HG02623 (cell line): ENCODE measurements at regions not wholly inside any gene's neighbourhood (a gene's known extent, or its start where the extent isn't known, plus 50 kb on each side); places are given as distances from the start of the nearest gene placed in this dataset.

ENCODE experiments used
- ATAC-seq: cut with Tn5 transposase; IDR thresholded peaks from one replicate; pipeline ENCODE4 v1.9.1; 2021; ENCODE audit warnings: moderate library complexity; ENCODE audit not compliant: unreplicated experiment

DNA sequence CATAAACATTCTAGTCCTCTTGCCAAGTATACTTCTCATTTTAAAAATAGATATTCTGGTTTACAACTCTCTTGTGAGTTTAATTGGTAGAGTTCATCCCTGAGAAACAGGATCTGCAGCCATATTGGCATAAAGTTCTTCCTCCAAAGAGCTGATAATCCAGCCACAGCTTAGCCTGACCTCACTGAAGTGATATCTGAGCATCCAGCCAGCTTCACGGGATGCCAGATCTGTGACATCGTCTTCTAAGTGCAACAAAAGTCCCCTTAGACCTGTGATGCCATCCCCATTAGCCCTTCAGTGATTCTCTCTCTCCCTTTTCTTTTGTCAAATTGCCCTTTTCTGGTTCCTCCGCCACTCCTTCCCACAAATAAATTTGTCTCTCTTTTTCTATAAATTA, 180.6 kb upstream of the STXBP5 start:
- no peak for ATAC-seq

DNA sequence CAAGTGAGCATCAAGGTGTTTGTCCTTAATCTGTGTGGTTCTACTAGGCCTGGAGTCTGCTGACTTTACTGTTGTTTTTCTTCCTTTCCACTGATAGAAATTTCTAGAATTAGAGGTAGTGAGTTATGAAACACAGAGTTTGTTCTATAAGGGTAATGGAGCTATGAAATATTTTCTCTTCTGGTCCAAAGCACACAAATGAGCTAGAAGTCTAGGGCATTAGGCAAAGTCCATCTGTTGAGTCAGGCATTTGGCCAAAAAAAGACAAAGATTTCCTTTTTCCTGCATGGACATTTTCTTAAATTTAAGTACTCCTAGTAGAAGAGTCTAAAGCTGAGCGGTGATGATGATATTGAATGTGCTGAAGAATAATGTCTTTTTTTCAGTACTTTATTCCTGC, 174.3 kb upstream of the STXBP5 start:
- no peak for ATAC-seq

DNA sequence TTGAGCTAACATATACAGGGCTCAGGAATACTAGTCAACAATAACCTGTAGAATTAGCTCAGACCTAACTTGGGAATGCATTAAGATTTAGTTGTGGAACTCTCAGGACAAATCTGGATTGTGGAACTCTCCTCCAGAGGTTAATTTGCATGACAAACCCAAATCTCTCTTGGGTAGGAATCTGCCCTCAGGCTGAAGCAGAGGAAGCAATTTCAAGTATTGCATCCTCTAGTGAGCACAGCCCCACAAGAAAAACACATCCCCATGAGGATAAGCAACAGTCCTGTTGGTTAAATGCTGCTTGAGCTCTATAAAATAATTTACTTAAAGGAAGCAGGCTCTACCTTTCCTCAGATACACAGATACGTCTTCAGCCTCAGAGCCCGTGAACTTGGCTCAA, 170.9 kb upstream of the STXBP5 start:
- ATAC-seq = no peak

DNA sequence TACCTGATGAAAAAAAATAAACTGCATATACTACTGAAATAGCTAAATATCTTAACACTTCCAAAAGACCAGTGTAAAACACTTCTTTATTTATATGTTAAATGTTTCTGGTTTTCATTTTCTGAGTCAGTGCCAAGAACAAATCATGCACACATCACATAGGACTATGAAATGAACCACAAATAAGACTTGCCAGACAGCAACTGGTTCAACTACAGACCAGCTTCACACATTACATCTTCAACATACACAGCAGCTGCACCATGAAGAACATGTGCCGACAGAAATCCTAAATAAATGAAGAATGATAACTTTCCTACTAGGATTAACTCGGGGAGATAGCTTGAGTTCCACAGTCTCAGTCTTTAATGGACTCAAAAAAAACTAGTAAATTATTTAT, 168.3 kb upstream of the STXBP5 start:
- no peak for ATAC-seq

DNA sequence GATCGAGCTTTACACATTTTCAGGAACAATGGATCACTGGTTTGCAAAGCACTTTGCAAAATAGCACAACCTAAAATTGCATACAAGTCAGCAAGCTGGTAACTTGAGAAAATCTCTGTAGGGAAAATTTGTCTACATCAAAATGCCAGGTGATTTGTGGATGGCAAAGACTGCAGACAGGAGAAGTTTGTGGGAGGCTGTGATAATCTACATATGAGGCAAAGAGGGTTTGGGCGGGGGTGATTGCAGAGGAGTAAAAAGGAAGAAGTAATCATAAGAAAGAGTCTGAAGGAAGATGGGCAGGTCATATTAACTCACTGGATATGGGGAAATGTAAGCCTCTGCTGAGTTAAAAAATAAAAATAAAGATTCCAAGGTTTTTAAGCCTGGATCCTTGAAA, 166.3 kb upstream of the STXBP5 start:
- ATAC-seq = no peak

DNA sequence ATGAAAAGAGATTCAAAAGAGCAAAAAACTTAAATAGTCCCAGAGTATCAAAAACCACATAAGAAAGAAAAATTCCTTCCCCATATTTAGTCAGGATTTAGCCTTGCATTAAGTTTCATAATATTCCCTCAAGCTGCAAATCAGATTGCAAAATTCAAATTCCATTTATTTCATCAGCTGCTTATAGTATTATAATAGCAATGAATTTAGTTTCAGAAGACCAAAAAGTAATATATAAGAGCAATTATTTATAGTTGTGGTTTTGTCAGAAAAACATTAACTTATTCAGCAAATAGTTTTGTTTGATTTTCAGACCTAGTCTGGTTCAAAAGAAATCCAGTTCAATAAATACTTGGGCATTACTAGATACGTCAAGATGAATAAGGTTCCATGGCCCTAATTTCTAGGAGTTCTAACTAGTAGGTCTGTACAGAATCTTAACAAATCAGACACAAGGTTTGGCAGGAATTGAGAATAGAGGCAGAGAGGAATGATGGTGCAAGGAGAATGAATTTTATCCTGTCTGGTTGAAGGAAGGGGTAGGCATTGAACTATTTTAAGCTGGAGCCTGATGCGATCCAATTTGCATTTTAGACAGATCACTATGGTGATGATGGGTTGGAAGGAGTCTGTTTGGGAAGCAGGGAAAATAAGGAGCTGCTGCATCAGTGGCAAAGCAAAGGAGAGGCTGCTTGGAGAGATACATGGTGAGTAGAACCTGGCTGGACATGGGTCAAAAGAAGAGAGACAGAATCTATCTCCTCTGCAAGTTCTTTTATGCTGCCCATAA, 163.9 kb upstream of the STXBP5 start:
- ATAC-seq = no peak

DNA sequence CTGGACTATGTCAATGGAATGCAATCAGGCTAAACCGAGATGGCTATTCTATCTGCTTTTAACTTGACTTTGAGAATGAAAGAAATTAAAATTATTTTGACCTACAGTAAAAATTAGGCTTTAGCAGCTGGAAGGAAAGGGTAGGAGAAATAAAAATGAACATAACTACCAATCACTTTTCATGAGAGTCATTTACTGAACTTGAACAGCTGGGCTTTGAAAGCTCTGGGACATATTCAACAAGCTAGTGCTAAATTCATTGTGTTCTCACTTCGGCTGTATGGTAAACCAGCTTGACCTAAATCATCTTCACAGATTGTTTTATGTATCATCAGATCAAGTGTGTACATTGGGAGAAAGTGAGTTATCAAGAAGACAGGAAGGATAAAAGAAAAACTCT, 161.5 kb upstream of the STXBP5 start:
- no peak for ATAC-seq

DNA sequence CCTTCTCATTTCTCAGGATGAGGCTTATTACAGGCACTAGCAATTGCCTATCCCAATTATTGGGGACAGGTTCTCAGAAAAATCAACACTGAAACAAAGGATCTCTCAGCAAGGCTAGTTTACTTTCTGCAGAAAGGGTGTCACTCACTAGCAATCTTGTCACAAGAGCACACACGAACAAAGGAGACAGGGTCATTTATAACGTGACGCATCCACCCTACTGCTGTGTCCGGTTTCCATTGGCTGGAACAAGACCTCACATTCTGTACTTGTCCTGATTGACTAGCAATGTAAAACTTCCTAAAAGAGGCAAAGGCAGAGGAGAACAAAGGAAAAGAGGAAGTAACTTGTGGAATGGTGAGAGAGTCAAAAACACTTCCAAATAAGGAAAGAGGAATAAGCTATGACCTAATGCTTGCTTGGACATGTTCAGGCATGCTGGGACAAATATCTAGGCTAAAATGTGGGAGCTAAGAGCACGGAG, 160.2 kb upstream of the STXBP5 start:
- ATAC-seq = no peak

DNA sequence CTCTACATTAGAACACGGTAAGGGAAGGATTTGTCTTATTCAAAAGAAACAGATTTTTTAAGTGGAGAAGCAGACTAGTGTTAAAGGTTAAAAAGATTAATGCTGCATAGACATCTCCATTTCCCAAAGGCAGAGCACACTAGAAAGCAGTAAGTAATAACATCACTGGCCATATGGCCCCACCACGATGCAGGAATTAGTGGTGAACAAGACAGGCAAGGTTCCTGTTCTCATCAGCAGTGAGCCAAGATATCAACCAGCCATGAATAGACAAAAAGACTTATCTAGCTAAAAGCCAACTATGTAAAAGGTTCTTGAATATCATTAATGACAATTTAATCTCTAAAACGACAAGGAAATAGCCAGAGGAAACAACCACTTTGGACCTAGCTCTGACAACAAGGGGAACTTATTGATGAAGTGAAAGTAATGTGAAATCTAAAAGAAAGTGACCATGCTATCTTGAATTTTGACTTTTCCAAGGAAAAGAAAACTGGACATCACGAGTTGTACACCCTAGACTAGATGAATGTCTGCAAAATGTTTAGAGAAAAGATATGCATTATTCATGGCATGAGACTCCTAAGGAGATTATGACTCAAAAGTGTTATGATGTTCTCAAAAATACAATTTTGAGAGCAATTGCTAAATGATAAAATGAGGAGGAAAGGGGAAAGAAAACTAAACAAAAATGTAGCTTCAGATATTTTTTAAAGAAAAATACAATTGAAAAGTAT, 157.9 kb upstream of the STXBP5 start:
- no peak for ATAC-seq

DNA sequence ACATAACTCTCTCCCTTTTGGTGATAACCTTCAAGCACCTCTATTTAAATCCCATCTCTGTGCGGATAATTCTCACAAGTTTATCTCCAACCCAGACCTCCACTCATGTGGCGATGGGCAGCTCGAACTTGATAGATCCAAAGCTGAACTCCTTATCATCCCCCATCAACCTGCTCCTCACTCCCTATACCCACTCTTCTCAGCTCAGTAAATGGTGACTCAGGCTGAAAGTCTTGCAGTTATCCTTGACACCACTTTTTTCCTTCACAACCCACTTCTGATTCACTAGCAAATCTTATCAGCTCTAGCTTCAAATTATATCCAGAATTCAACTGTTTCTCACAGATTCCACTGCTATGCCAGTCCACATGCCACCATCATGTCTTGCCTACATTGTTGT, 155.3 kb upstream of the STXBP5 start:
- no peak for ATAC-seq

DNA sequence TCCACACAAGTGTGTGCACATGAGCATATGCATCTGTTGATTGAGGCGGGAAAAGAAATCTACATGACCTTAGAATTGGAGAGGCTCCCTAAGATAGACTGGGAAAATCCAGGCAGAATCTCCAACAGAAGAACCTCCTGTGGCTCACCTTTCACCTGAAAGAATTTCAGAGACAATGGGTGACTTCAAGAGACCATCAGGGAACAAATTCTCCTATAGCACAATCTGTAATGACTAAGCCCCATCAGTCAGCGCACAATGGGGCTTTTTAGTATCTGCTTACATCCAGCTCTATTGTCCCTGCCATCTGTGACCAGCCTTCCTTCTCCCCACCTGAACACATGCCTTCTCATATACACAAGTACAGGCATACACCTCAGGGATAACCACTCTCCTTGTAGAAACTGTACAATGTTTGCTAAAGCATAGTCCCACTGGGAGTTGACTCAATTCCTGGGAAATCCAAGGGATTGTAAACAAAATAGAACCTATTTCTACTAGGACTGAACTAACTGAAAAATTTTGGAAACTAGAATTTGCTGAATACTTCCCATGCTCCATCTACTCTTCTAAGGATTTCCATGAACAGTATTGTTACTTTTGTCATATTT, 150.8 kb upstream of the STXBP5 start:
- ATAC-seq = no peak

DNA sequence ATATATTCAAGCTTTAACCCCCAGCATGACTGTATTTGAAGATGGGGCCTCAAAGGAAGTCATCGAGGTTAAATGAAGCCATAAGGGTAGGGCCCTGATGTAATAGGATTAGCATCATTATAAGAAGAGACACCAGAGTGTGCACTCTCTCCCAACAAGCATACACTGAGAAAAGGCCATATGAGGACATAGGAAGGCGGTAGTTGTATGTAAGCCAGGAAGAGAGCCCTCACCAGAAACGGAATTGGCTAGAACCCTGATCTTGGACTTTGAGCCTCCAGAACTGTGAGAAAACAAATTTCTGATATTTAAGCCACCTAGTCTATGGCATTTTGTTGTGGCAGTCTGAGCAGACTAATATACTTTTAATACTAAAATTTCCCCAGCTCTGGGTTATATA, 150.1 kb upstream of the STXBP5 start:
- ATAC-seq = no peak

DNA sequence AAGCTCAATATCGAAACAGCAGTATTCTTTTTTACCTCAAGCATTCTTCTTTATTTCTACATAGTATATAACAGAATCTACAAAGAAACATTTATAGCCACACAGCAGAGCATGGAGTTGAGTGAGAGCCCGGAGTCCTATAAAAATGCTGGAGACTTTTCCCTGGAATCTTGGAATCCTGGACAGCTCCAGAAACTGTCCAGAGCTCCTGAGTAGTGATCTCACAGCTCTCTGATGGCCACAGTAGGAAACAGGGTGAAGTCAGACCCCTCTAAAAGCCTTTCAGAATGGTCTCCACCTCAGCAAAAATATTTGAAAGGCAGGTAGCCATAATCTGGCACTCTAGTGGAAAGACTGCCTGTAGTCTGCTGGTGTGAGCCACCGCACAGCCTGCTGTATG, 149.3 kb upstream of the STXBP5 start:
- ATAC-seq = no peak

DNA sequence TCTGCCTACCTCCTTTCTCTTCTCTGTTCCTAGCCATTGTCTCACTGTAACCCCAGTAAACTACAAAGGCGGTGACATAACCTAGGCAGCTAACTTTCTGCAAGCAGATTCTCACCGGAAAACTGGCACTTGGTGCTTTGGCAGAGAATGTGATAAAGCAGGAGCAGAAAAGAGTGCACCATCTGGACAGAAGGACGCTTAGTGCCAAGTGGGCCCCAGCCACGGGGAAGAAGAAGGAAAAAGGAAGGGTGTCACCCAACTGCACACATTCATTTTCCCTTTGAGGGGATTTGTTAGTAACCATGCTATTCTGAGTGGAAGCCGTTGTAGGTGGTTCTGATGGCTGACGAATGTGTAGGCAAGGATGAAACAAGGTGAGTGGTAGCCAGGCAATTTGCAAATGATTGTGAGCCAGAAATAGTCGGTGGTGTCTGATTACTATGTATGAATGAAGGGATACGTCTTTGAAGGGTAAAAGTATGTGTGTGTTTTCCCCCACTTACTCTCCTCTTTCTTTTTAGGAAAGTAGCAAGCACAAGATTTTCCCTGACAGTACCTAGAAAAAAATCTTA, 148.3 kb upstream of the STXBP5 start:
- no peak for ATAC-seq

DNA sequence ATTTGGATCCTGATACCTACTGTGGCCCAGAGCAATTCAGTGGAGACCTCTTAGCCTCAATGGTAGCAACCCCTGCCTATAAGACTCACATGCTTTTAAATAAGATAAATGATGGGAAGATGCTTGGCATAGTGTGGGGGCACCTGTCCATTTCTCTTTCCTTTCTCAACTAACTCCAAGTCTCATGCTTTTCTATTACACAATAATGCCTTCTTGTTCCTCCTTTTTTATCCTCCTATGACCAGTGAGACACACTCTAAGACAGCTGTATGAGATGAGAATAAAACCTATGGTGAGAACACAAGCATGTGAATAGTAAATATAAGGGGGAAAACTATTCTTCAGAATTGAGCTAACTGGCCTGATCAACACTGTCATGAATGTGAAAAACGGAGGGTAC, 147.0 kb upstream of the STXBP5 start:
- no peak for ATAC-seq

DNA sequence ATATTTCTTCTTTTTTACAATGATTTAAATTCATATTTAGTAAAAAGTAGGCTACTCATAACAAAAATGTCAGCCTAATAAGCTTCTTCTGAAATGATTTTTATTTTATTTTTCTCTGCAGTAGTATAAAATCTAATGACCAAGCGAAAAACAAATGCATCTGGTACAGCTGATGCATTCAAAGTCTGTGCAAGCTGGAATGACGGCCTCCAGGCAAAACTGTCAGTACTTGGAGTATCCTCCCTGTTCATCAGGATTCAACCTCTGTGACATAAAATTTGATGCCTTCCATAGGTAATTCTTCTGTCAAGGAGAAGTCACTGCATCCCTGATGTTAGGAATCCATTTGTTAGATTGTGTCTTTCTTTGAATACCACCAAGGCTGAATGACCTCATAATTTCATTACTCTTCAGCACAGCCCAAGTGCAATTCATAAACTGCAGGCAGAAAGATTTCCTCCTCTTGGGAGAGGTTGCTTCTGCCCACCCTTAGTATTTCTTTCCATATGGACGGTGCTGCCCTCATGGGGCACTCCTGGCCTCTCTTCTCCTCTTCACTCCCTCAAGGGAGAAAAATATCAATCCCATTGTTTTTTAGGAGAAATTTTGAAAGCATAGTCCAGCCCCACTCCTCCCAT, 146.4 kb upstream of the STXBP5 start:
- no peak for ATAC-seq

DNA sequence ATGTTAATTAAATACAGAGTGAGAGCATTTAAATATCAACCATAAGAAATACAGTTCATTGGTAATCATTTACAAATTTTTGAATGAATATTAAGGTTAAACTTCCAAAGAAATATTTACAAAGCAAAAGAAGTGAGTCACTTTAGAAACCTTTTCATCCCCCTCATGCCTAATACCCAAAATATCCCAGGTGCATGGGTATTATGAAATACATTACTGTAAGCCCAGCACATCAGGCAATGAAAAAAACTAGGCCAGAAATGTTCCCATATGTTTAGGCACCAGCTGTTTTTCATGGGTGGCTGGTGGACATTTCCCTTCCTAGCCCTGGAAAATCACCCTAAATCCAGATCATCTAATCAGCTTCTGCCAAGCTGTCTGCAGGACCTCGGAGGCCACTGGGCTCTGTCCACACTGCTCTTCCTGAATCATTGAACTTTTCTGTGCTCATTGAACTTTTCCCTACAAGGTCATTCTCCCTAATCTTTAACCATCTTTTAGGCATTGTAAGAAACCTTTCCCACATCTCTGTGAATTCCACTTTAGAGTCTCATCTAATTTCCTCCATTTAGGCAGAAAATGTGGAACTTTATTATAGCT, 145.3 kb upstream of the STXBP5 start:
- no peak for ATAC-seq

DNA sequence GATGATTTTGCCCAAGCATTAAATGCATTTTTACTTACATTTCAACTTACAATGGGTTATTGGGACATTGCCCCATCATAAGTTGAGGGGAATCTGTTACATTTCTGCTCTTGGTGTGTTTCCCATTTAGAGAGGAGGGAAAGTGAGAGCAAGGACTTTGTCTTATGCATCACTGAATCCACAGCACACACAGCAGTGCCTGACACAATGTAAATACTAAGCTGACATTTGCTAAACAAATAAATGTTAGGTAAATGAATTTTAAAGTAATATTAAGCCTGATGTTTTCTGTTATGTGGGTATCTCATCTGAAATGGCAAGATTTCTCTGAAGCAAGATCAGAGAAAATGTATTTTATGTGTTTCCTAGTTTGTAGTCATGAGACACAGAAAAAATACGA, 143.6 kb upstream of the STXBP5 start:
- no peak for ATAC-seq

DNA sequence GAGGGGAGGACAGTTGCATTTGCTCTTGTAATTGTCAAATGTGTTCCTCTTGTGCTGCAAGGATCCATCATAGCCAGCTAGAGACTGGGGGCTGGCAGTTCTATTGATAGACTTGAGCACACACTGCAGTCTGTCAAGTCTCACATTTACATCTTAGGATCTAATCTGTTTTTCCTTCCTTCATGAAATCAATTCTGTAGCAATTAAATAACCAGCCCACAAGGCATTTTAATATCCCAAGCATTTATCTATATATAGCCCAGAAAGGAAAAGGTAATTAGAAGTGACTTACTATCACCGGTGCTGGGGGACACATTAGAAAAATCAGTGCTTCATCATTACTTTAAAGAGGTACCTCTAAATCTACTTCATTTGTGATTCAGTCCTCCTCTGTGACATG, 143.0 kb upstream of the STXBP5 start:
- no peak for ATAC-seq

DNA sequence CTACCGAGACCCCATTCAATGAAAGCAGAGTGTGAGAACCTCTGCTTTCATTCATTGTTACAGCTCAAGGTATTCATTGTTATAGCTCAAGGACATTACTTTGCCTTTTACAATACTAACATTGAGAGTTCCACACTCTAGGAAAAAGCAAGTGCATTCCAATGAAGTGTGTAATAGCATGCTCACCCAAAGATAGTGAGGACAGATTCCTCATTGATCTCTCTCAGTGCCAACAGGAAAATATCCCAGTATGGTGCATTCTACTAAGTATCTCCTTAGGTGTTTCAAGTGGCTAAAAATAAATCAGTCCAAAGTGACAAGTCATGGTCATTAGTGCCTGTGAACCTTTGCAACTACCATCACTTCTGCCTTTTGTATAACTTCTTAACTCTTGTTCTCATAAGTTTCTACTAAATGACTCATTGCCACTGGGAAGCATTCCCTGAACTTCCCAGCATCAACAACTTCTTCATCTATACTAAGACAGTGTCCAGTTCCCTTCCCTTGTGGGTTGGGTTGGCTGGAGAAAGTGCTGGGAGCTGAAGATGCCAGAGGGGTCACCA, 140.7 kb upstream of the STXBP5 start:
- ATAC-seq = no peak

DNA sequence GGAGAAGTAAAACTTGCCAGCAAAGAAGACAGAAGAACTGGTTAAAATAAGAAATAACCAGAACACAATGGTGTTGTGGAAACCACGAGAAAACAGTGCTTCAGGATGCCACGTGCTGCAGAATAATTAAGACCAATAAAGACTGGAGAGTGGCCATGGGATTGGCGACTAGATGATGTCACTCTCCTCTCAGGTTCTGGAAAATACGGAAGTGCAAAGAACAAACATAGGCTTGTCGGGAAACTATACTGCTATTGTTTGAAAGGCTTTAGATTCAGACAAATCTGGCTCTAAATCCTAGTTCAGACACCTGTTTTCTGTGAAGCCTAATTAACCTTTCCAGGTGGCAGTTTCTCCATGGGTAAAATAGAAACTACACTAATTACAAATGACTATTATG, 138.4 kb upstream of the STXBP5 start:
- ATAC-seq = no peak
